ENCODE measurements at regions not wholly inside any gene's neighbourhood (a gene's known extent, or its start where the extent isn't known, plus 50 kb on each side); places are given as distances from the start of the nearest gene placed in this dataset.

- TF ChIP-seq CTCF (IDR thresholded peaks at IDR 0.05; ENCODE audit: insufficient read depth, low read depth, low read length) = no peak
- TF ChIP-seq EZH2 (IDR thresholded peaks at IDR 0.05; ENCODE audit: insufficient read depth, low read length) = no peak
These were observed 66.5 kb downstream of the HMHB1 start for GRCh38 chr5:143878430-143878829.
